ENCODE measurements at regions not wholly inside any gene's neighbourhood (a gene's known extent, or its start where the extent isn't known, plus 50 kb on each side); places are given as distances from the start of the nearest gene placed in this dataset.

- no peaks in the 10 kb centered on the region for H3K36me3 ChIP-seq
- WGBS, 4 donors, result 88 to 95% (median 91%) methylated on average over 2 of the region's 2 CpGs
- intact Hi-C loops (cut with DNase I), result no loop called here
- ATAC-seq (no peak), DNase-seq (no peak)
- TF ChIP-seq CTCF (IDR thresholded peaks at IDR 0.05) (no peak), POLR2A (IDR thresholded peaks at IDR 0.05) (no peak)
- H3K9me3 ChIP-seq, result no peaks in the 10 kb centered on the region
- no peak overlapping the region for H3K4me3 ChIP-seq
- no peaks in the 10 kb centered on the region for H3K27me3 ChIP-seq
- no peaks in the 10 kb centered on the region for H3K4me1 ChIP-seq
- no peak overlapping the region for H3K27ac ChIP-seq
Measured at GRCh38 chr6:155544677-155545076, 89.0 kb upstream of the NOX3 start.

GRCh38 chr6:155543166-155543847, 87.7 kb upstream of the NOX3 start:
- H3K36me3 ChIP-seq, result no peaks in the 10 kb centered on the region
- no peaks in the 10 kb centered on the region for H3K9me3 ChIP-seq
- WGBS, 4 donors, result 41 to 46% (median 45%) methylated on average over 6 of the region's 6 CpGs
- H3K27ac ChIP-seq, result no peak overlapping the region
- no peaks in the 10 kb centered on the region for H3K4me1 ChIP-seq
- intact Hi-C loops (cut with DNase I), result no loop called here
- TF ChIP-seq CTCF (IDR thresholded peaks at IDR 0.05) (no peak), POLR2A (IDR thresholded peaks at IDR 0.05) (no peak)
- H3K27me3 ChIP-seq, result no peaks in the 10 kb centered on the region
- ATAC-seq (no peak), DNase-seq (no peak)
- no peak overlapping the region for H3K4me3 ChIP-seq

- no peaks in the 10 kb centered on the region for H3K4me1 ChIP-seq
- 77 to 91% (median 87%) methylated on average over 4 of the region's 4 CpGs for WGBS, 4 donors
- TF ChIP-seq POLR2A (IDR thresholded peaks at IDR 0.05), result no peak
- no peak for TF ChIP-seq CTCF (IDR thresholded peaks at IDR 0.05)
Measured at GRCh38 chr6:155542036-155542435, 86.4 kb upstream of the NOX3 start.

GRCh38 chr6:155538708-155539390, 83.2 kb upstream of the NOX3 start:
- ATAC-seq, result no peak
- Histone ChIP-seq H3K27ac (no peak overlapping the region), H3K36me3 (no peaks in the 10 kb centered on the region), H3K9me3 (peaks cover 0 to 17% (median 0%) of the 10 kb centered on the region in 12 donors), H3K4me1 (no peaks in the 10 kb centered on the region), H3K27me3 (no peaks in the 10 kb centered on the region), H3K4me3 (no peak overlapping the region)
- TF ChIP-seq POLR2A (IDR thresholded peaks at IDR 0.05) (no peak), CTCF (IDR thresholded peaks at IDR 0.05) (no peak)
- WGBS, 4 donors, result 84 to 87% (median 84%) methylated on average over 3 of the region's 3 CpGs
- no peak for DNase-seq
- intact Hi-C loops (cut with DNase I), result no loop called here

More at GRCh38 chr6:155542036-155542435, 86.4 kb upstream of the NOX3 start:
- no peak for ATAC-seq
- Histone ChIP-seq H3K4me3 (no peak overlapping the region), H3K9me3 (no peaks in the 10 kb centered on the region), H3K27me3 (no peaks in the 10 kb centered on the region), H3K27ac (no peak overlapping the region), H3K36me3 (no peaks in the 10 kb centered on the region)
- no peak for DNase-seq
- intact Hi-C loops (cut with DNase I), result no loop called here
